Erythroblast (primary cell): ENCODE measurements at regions not wholly inside any gene's neighbourhood (a gene's known extent, or its start where the extent isn't known, plus 50 kb on each side); places are given as distances from the start of the nearest gene placed in this dataset.

Experiments
- GATA1 ChIP-seq: IDR thresholded peaks from 2 replicates; pipeline ENCODE4 v1.6.1; 2011; ENCODE audit warnings: low read depth, mild to moderate bottlenecking, control low read depth, low read length, moderate library complexity
- POLR2A ChIP-seq: IDR thresholded peaks from 2 replicates; pipeline ENCODE4 v1.6.1; 2011; ENCODE audit warnings: mild to moderate bottlenecking, low read length

GRCh38 chr14:47949006-47949405, 273.6 kb upstream of the MDGA2 start:
- TF ChIP-seq POLR2A (no peak), GATA1 (no peak)
